CD4-positive, alpha-beta T cell treated with Interleukin-6 at 100 ng/mL for 8 hours (primary cell): ENCODE measurements at regions not wholly inside any gene's neighbourhood (a gene's known extent, or its start where the extent isn't known, plus 50 kb on each side); places are given as distances from the start of the nearest gene placed in this dataset.
"Not testable (repeated sequence)": the region's sequence is repeated elsewhere in the genome, so short reads cannot be mapped to it uniquely, and the experiment has no call there.

Experiments
- DNase-seq: peaks from one replicate; pipeline ENCODE4 v3.0.0-alpha.2; 2020; ENCODE audit warnings: mixed read lengths, low spot score

GRCh38 chr19:34034318-34034846 lies 137.9 kb upstream of the LSM14A start:
- no peak for DNase-seq

DNA sequence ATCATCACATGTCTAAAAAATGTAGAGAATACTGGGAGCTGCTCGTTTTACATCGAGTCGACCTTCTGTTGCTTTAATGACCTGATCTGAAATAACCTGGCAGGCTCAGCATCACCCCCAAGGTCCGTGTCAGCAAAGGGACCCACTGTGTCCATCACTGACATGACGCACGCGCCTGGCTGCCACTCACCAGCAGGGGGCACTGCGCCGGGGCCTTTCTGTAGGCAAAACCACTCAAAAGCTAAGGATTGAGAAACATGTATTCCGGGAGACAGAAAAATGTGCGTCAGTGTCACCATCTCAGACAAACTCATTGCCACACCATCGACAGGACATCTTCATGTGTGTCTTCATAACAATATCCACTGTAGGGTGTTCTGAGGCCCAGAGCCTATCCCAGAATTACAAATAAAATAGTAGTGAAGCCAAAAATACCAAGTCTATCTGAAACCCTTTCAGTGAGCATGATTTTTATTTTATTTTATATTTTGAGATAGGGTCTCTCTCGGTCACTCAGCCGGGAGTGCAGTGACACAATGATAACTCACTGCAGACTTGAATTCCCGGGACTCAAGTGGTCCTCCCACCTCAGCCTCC lies 130.3 kb upstream of the LSM14A start:
- DNase-seq = peak; percentile 55

- no peak for DNase-seq
Observed at GRCh38 chr19:34044021-34044420, 128.3 kb upstream of the LSM14A start.

DNA sequence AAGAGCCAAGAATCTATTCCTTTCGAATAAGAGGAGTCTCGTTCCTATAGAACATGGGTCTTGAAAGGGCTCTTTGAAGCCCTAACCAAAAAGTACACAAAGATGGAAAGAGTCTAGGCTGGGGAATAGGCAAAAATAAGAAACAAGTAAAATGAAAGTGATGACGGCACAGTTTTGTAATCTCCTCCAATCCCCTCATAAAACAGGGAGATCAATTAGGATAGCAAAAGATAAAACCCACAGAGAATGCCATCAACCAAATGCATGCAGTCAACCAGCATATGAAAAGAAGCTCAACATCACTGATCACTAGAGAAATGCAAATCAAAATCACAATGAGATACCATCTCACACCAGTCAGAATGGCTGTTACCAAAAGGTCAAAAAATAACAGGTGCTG lies 122.4 kb upstream of the LSM14A start:
- DNase-seq = no peak

DNA sequence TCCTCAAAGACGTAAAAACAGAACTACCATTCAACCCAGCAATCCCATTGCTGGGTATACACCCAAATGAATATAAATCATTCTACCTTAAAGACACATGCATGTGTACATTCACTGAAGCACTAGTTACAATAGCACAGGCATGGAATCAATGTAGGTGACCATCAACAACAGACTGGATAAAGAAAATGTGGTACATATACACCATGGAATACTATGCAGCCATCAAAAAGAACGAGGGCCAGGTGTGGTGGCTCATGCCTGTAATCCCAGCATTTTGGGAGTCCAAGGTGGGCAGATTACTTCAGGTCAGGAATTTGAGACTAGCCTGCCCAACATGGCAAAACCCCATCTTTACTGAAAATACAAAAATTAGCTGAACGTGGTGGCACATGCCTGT lies 121.9 kb upstream of the LSM14A start:
- not testable (repeated sequence) for DNase-seq

DNA sequence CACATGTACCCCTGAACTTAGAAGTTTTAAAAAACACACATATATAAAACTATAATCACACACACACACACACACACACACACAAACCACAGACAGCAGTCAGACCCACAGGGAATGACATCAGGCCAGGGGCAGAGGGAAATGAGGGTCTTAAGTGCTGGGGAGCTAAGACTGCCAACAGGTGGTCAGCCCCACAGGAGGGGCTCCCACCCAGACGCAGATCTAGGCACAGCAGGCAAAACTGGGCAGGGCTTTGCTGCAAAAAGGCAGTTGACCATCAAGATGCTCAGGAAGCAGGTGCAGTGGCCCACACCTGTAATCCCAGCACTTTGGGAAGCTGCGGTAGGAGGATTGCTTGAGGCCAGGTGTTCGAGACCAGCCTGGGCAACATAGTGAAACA lies 121.0 kb upstream of the LSM14A start:
- DNase-seq = no peak

GRCh38 chr19:34057155-34057554 lies 115.1 kb upstream of the LSM14A start:
- DNase-seq = no peak

DNA sequence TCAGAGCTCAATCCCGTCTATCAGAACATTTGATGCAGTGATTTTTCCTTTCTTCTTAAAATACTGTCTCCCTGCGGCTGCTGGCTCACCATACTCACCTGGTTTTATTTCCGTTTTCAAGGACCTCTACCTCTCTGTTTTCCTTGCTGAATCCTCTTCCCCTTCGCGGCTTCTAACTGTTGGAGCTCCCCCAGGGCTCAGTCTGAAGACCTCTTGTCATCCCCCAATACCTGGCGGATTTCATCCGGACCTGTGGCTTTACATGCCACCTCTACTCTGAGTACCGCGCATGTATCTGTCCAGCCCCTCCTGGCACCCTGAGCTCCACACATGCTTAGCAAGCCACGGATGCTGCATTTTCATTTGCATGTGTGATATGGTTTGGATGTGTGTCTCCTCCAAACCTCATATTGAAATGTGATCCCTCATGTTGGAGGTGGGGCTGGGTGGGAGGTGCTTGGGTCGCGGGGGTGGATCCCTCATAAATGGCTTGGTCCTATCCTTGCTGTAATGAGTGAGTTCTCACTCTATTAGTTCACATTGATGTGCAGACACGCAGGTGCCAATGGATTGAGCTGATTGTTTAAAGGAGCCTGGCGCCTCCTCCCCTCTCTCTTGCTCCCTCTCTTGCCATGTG lies 106.2 kb upstream of the LSM14A start:
- no peak for DNase-seq

GRCh38 chr19:34067861-34068271 lies 104.4 kb upstream of the LSM14A start:
- no peak for DNase-seq

GRCh38 chr19:34075661-34076091 lies 96.6 kb upstream of the LSM14A start:
- no peak for DNase-seq

DNA sequence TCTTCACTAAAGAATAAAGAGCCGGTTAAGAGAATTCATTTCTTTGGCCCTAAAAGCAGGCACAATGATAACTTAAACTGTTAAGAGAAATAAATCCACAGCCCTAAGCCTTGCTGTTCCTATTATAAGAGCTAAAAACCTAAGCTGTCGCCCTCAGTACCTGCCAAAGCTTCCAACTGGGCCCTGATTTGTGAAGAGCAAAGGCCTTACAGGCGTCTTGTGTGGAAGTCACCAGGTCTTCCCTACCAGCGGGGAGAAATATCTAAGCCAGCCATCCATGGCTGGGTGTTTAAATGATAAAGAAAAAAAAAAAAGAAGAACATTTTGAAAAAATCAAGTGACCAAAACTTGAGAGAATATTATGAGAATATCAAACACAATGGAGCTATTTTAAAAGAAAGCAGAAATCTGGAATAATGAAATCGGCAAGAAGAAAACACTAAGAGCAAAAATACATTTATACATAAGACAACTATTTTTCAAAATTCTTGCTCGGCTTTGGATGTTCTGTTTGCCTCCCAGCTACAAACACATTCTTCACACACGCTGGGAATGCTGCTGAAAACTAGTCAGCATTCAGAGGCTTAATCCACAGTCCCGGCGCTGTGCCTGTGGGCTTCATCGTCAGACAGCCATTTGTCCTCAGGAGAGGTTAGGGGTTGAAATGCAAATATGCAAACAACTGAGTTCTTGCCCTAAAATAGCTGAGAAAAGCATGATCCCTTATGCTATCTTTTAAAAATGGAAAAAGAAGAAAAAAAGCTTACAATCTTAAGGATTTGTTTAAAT lies 89.8 kb upstream of the LSM14A start:
- no peak for DNase-seq

DNA sequence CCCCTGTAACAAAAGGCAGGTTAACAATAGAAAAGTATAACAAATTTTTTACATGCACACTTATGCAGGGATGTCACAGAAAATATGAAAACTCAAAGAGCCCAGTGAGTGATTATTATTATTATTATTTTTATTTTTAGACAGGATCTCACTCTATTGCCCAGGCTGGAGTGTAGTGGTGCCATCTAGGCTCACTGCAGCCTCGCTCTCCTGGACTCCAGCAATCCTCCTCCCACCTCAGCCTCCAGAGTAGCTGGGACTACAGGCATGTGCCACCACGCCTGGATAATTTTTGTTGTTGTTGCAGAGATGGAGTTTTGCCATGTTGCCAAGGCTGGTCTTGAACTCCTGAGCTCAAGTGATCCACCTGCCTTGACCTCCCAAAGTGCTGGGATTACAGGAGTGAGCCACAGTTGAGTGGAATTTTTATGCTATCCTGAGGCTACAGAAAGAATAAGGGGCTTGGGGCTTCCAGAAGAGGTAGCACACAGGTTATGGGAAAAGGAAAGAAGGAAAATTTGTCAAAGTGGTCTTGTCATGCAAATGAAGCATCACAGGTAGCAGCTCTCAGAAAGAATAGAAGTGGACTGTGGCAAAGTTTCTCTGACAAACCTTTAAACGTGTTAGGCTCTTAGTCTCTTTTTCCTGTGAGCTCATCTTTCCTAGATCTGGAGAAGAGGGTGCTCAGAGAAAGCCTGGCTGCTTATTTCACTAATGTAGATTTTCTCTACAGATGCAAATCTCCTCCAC lies 87.7 kb upstream of the LSM14A start:
- no peak for DNase-seq

DNA sequence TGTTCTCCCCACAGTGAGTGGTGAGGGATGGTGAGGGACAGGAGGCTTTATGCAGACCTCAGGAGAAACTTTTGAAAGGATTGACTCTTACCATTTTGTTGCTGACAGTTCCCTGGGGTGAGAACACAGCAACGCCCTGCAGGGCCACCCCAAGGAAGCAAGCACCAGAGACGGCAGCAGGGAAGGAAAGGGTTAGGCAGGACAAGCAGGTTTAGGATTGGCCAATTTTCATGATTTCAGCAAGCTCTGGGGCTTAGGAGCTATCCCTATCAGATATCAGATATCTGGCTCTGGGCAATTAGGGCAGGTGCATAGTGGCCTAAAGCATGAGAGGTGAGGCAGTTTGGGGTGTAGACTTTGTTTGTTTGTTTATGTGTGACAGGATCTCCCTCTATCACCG lies 87.0 kb upstream of the LSM14A start:
- no peak for DNase-seq

GRCh38 chr19:34088292-34088691 lies 84.0 kb upstream of the LSM14A start:
- no peak for DNase-seq

DNA sequence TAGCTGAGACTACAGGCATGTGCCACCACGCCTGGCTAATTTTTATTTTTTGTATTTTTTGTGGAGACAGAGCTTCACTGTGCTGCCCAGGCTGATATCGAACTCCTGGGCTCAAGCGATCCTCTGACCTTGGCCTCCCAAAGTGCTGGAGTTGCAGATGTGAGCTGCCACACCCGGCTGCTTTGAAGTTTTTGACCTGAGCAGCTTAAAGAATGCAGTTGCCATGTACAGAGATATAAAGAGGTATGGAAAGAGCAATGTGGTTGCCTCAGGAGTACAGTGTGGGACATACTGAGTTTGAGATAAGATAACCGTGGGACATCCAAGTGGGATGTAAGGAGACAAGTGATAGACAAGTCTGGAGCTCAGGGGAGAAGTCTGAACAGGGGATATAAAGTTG lies 82.7 kb upstream of the LSM14A start:
- no peak for DNase-seq

GRCh38 chr19:34094960-34095359 lies 77.3 kb upstream of the LSM14A start:
- DNase-seq = no peak

DNA sequence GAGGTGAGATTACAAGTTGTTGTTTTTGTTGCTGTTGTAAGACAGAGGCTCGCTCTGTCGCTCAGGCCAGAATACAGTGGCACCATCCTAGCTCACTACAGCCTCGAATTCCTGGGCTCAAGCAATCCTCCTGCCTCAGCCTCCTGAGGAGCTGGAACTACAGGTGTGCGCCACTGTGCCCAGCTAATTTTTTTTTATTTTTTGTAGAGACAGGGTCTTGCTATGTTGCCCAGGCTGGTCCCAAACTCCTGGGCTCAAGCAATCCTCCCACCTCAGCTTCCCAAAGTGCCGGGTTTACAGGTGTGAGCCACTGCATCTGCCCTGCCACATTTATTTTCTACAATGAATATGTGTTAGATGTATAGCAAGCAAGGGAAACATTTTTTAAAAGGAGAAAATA lies 76.9 kb upstream of the LSM14A start:
- not testable (repeated sequence) for DNase-seq

GRCh38 chr19:34096020-34096915 lies 76.0 kb upstream of the LSM14A start:
- DNase-seq = peak; percentile 20

- DNase-seq = no peak
Observed at GRCh38 chr19:34104096-34104495, 68.2 kb upstream of the LSM14A start.

- DNase-seq = no peak
Observed at GRCh38 chr19:34104557-34104956, 67.7 kb upstream of the LSM14A start.

DNA sequence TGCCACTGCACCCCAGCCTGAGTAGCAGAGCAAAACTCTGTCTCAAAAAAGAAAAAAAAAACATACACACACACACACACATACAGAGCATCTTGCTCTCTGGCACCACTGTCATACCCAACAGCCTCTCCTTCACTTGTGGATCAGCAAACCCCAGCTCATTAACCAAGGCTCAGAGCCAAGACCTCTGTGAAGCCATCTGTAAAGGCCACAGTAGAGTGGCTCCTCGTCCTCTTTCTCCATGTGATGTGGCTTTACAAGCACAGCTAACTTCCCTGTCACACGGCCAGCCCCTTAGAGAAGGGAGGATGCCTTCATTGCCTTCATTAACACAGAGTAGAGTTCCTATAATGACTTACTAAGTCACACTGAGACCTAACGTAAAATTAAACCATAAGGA lies 62.7 kb upstream of the LSM14A start:
- DNase-seq = no peak
